Nephron progenitor cell (in vitro differentiated cells): ENCODE measurements at regions not wholly inside any gene's neighbourhood (a gene's known extent, or its start where the extent isn't known, plus 50 kb on each side); places are given as distances from the start of the nearest gene placed in this dataset.

Experiments used
- DNase-seq: peaks from one replicate; pipeline ENCODE4 v3.0.0; 2021
- H3K27ac Mint-ChIP-seq: 2 replicates; pipeline ENCODE4 v1.8.0; 2021; ENCODE audit warnings: mild to moderate bottlenecking, moderate library complexity, mixed read lengths
- H3K27me3 Mint-ChIP-seq: 2 replicates; pipeline ENCODE4 v1.8.0; 2021; ENCODE audit warnings: mild to moderate bottlenecking, low read depth, mixed read lengths; ENCODE audit not compliant: poor library complexity
- H3K36me3 Mint-ChIP-seq: 2 replicates; pipeline ENCODE4 v1.8.0; 2021; ENCODE audit warnings: low read depth, mixed read lengths
- H3K4me1 Mint-ChIP-seq: 2 replicates; pipeline ENCODE4 v1.8.0; 2021; ENCODE audit warnings: mixed read lengths
- H3K4me3 Mint-ChIP-seq: 2 replicates; pipeline ENCODE4 v1.8.0; 2021; ENCODE audit warnings: mild to moderate bottlenecking, moderate library complexity, mixed read lengths
- H3K9me3 Mint-ChIP-seq: 2 replicates; pipeline ENCODE4 v1.8.0; 2021; ENCODE audit warnings: mild to moderate bottlenecking, moderate library complexity, mixed read lengths
- CTCF ChIP-seq: fragments of 200-600 bp; sonication (generic); IDR thresholded peaks from 2 replicates; pipeline ENCODE4 v1.5.0; 2021; ENCODE audit warnings: antibody characterized with exemption

- H3K27me3 Mint-ChIP-seq, result peaks cover 5% of the 10 kb centered on the region
Measured at GRCh38 chr2:128686881-128687555, 368.4 kb upstream of the HS6ST1 start.

GRCh38 chr2:128687565-128687964 lies 368.9 kb upstream of the HS6ST1 start:
- TF ChIP-seq CTCF, result no peak
- Mint-ChIP-seq H3K36me3 (no peaks in the 10 kb centered on the region), H3K27me3 (peaks cover 5% of the 10 kb centered on the region), H3K9me3 (no peaks in the 10 kb centered on the region), H3K4me3 (no peak overlapping the region), H3K4me1 (no peaks in the 10 kb centered on the region), H3K27ac (no peak overlapping the region)
- DNase-seq, result no peak

More at GRCh38 chr2:128686881-128687555, 368.4 kb upstream of the HS6ST1 start:
- Mint-ChIP-seq H3K4me1 (no peaks in the 10 kb centered on the region), H3K36me3 (no peaks in the 10 kb centered on the region), H3K27ac (no peak overlapping the region), H3K4me3 (no peak overlapping the region), H3K9me3 (no peaks in the 10 kb centered on the region)
- no peak for TF ChIP-seq CTCF
- DNase-seq, result no peak

- Mint-ChIP-seq H3K27ac (no peak overlapping the region), H3K4me1 (no peaks in the 10 kb centered on the region)
- TF ChIP-seq CTCF, result no peak
Measured at GRCh38 chr2:128689971-128690370, 371.3 kb upstream of the HS6ST1 start.

GRCh38 chr2:128690431-128690830 lies 371.8 kb upstream of the HS6ST1 start:
- Mint-ChIP-seq H3K4me3 (no peak overlapping the region), H3K4me1 (no peaks in the 10 kb centered on the region), H3K27ac (no peak overlapping the region), H3K36me3 (no peaks in the 10 kb centered on the region), H3K9me3 (no peaks in the 10 kb centered on the region), H3K27me3 (peaks cover 11% of the 10 kb centered on the region)
- no peak for DNase-seq
- TF ChIP-seq CTCF, result no peak

More at GRCh38 chr2:128689971-128690370, 371.3 kb upstream of the HS6ST1 start:
- no peaks in the 10 kb centered on the region for H3K36me3 Mint-ChIP-seq
- no peaks in the 10 kb centered on the region for H3K9me3 Mint-ChIP-seq
- no peak for DNase-seq
- no peak overlapping the region for H3K4me3 Mint-ChIP-seq
- H3K27me3 Mint-ChIP-seq, result peaks cover 11% of the 10 kb centered on the region

GRCh38 chr2:128690869-128691268 lies 372.2 kb upstream of the HS6ST1 start:
- Mint-ChIP-seq H3K36me3 (no peaks in the 10 kb centered on the region), H3K4me1 (no peaks in the 10 kb centered on the region), H3K4me3 (no peak overlapping the region), H3K9me3 (no peaks in the 10 kb centered on the region), H3K27me3 (peaks cover 15% of the 10 kb centered on the region), H3K27ac (no peak overlapping the region)
- TF ChIP-seq CTCF, result no peak
- no peak for DNase-seq

- no peak for TF ChIP-seq CTCF
- Mint-ChIP-seq H3K36me3 (no peaks in the 10 kb centered on the region), H3K9me3 (no peaks in the 10 kb centered on the region), H3K4me3 (no peak overlapping the region), H3K27ac (no peak overlapping the region), H3K27me3 (peaks cover 21% of the 10 kb centered on the region), H3K4me1 (no peaks in the 10 kb centered on the region)
- no peak for DNase-seq
Measured at GRCh38 chr2:128691526-128691925, 372.9 kb upstream of the HS6ST1 start.
